ENCODE measurements at regions not wholly inside any gene's neighbourhood (a gene's known extent, or its start where the extent isn't known, plus 50 kb on each side); places are given as distances from the start of the nearest gene placed in this dataset.

- DNase-seq (ENCODE audit: low read depth in 1 of 2, low spot score in 1 of 2) (no peak), ATAC-seq (no peak), FAIRE-seq (no peak)
- no peak overlapping the region for H3K27ac ChIP-seq
- TF ChIP-seq FOXS1 (CRISPR knock-in tag; IDR thresholded peaks at IDR 0.05) (no peak), RFX5 (IDR thresholded peaks at IDR 0.05) (no peak), RCOR1 (IDR thresholded peaks at IDR 0.05; ENCODE audit: low read depth, low read length) (no peak), MAX (IDR thresholded peaks at IDR 0.05) (no peak), RNF2 (IDR thresholded peaks at IDR 0.05; ENCODE audit: borderline replicate concordance, low read depth) (no peak), BHLHE40 (IDR thresholded peaks at IDR 0.05; ENCODE audit: low read depth, low read length) (no peak), KDM1A (IDR thresholded peaks at IDR 0.05; ENCODE audit: low read depth) (no peak), GATA3 (IDR thresholded peaks at IDR 0.05; ENCODE audit: borderline replicate concordance) (no peak), EHF (CRISPR knock-in tag; IDR thresholded peaks at IDR 0.05) (no peak)
- WGBS (ENCODE audit: missing lambda C conversion rate), result 0% methylated on average over 6 of the region's 7 CpGs
- no peaks in the 10 kb centered on the region for H3K9me3 ChIP-seq
- no peak overlapping the region for H3K4me3 ChIP-seq
- H3K4me1 ChIP-seq, result no peaks in the 10 kb centered on the region
- no peak overlapping the region for H3K4me2 ChIP-seq
- CTCF ChIA-PET, result no interaction called here
- POLR2A ChIA-PET, result no interaction called here
Measured at GRCh38 chr10:130781623-130782022, 529.9 kb downstream of the TCERG1L start.

DNA sequence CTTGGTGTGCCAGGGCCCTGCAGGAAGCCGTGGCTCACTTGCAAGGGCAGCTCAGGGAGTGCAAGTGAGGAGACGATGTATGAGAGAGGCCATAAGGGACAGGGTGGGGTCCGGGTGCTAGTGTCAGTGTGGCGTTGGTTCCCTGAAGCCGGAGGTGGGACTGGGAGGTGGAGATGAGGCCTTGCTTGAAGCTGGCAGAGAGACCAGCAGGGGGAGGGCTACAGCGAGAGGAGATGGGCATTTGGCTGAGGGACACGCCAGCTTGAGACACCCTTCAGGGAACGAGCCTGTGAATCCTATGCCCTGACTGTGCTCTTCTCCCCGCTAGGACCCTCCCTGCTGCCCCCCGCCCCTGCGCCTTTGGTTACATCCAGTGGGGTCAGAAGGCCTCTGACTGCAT, 529.1 kb downstream of the TCERG1L start:
- WGBS (ENCODE audit: missing lambda C conversion rate), result 6% methylated on average over 9 of the region's 11 CpGs
- ATAC-seq, result peak; percentile 44 to 55; a peak in 3 of 6 replicates
- Histone ChIP-seq H3K4me2 (no peak overlapping the region), H3K4me1 (no peaks in the 10 kb centered on the region), H3K27ac (no peak overlapping the region), H3K4me3 (no peak overlapping the region), H3K9me3 (no peaks in the 10 kb centered on the region)
- CTCF ChIA-PET, result no interaction called here
- POLR2A ChIA-PET, result no interaction called here
- FAIRE-seq, result no peak
- TF ChIP-seq FOXS1 (CRISPR knock-in tag; IDR thresholded peaks at IDR 0.05) (no peak), ZFP36 (IDR thresholded peaks at IDR 0.05; ENCODE audit: borderline replicate concordance, partially characterized antibody) (no peak), MAFK (IDR thresholded peaks at IDR 0.05; ENCODE audit: partially characterized antibody) (no peak), ESRRA (IDR thresholded peaks at IDR 0.05; ENCODE audit: borderline replicate concordance, low read length) (no peak), HMGXB4 (CRISPR knock-in tag; IDR thresholded peaks at IDR 0.05; ENCODE audit: borderline replicate concordance) (no peak), ELK1 (IDR thresholded peaks at IDR 0.05; ENCODE audit: low read depth, low read length) (no peak), CHD4 (IDR thresholded peaks at IDR 0.05; ENCODE audit: borderline replicate concordance) (no peak), RFX5 (IDR thresholded peaks at IDR 0.05) (no peak), CBX8 (IDR thresholded peaks at IDR 0.05) (no peak), BHLHE40 (IDR thresholded peaks at IDR 0.05; ENCODE audit: low read depth, low read length) (no peak), CBX2 (IDR thresholded peaks at IDR 0.05; ENCODE audit: borderline replicate concordance, low read depth) (no peak), RCOR1 (IDR thresholded peaks at IDR 0.05; ENCODE audit: low read depth, low read length) (no peak), NR3C1 (IDR thresholded peaks at IDR 0.05) (no peak), PHF8 (IDR thresholded peaks at IDR 0.05; ENCODE audit: borderline replicate concordance, low read depth) (no peak), MYC (IDR thresholded peaks at IDR 0.05; ENCODE audit: borderline replicate concordance, low read length) (no peak), POLR2A (IDR thresholded peaks at IDR 0.05; ENCODE audit: low read length) (no peak), CHD2 (IDR thresholded peaks at IDR 0.05; ENCODE audit: low read length, partially characterized antibody) (no peak), RARB (CRISPR knock-in tag; IDR thresholded peaks at IDR 0.05) (no peak), MAZ (IDR thresholded peaks at IDR 0.05; ENCODE audit: borderline replicate concordance, low read depth, low read length) (no peak)
- TF ChIP-seq, protein P1, sequence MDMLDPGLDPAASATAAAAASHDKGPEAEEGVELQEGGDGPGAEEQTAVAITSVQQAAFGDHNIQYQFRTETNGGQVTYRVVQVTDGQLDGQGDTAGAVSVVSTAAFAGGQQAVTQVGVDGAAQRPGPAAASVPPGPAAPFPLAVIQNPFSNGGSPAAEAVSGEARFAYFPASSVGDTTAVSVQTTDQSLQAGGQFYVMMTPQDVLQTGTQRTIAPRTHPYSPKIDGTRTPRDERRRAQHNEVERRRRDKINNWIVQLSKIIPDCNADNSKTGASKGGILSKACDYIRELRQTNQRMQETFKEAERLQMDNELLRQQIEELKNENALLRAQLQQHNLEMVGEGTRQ (IDR thresholded peaks at IDR 0.05), result no peak
- peak in 1 of 2 experiments; percentile 11 for DNase-seq (ENCODE audit: low read depth in 1 of 2, low spot score in 1 of 2)

All from A549 (cell line).